ENCODE measurements at regions not wholly inside any gene's neighbourhood (a gene's known extent, or its start where the extent isn't known, plus 50 kb on each side); places are given as distances from the start of the nearest gene placed in this dataset.

- FAIRE-seq = no peak
- in situ Hi-C loops (cut with MboI) (no loop called here), intact Hi-C loops (cut with micrococcal nuclease) (no loop called here)
- Histone ChIP-seq H3K9me1 (ENCODE audit: control insufficient read depth, insufficient read depth, low read length) (no peaks in the 10 kb centered on the region), H3K9me3 (replicated peaks; ENCODE audit: control insufficient read depth, insufficient read depth, low read depth, low read length) (no peaks in the 10 kb centered on the region), H4K20me1 (replicated peaks; ENCODE audit: control insufficient read depth, insufficient read depth, low read length) (no peaks in the 10 kb centered on the region), H3K9ac (ENCODE audit: insufficient read depth in 1 of 2, low read depth in 2 of 2, low read length in 2 of 2) (no peak overlapping the region), H2AFZ (ENCODE audit: low read depth, low read length) (no peak overlapping the region), H3K36me3 (ENCODE audit: control insufficient read depth, insufficient read depth, low read length) (no peaks in the 10 kb centered on the region), H3K4me1 (replicated peaks in 1 of 2; ENCODE audit: control insufficient read depth in 2 of 2, insufficient read depth in 2 of 2, low read length in 2 of 2) (no peaks in the 10 kb centered on the region; a peak in 1 of 5 replicates), H3K4me3 (no peak overlapping the region), H3K27me3 (ENCODE audit: control insufficient read depth in 2 of 2, insufficient read depth in 2 of 2, low read length in 2 of 2) (no peaks in the 10 kb centered on the region), H3K27ac (ENCODE audit: extremely low read depth, low read depth, low read length) (no peak overlapping the region), H3K4me2 (ENCODE audit: insufficient read depth, low read length) (no peak overlapping the region), H3K79me2 (ENCODE audit: control insufficient read depth, insufficient read depth, low read length) (no peaks in the 10 kb centered on the region)
- no peak for ATAC-seq
- ChIA-PET CTCF (ENCODE audit: low intra/inter-chr PET ratio) (no interaction called here), POLR2A (interaction anchor here (1.0 to 1.6 kb wide), 3 partner anchors 11 to 25 kb away, joined by 3 to 6 read pairs (median 3); no protein-coding TSS in a partner anchor)
- DNase-seq (ENCODE audit: extremely low read depth in 1 of 4, low spot score in 3 of 4) = no peak
- no TSS peak for BruUV-seq (replicated peaks)
- TF ChIP-seq RBM25 (IDR thresholded peaks at IDR 0.05; ENCODE audit: low read depth, low read length, severe bottlenecking) (peak; percentile 34), HDGF (IDR thresholded peaks at IDR 0.05) (no peak)
Measured at GRCh38 chr6:119610265-119610664, 260.7 kb upstream of the MAN1A1 start.

GRCh38 chr6:119609865-119610264 is 260.3 kb upstream of the MAN1A1 start:
- Histone ChIP-seq H3K4me3 (no peak overlapping the region), H3K9ac (ENCODE audit: insufficient read depth in 1 of 2, low read depth in 2 of 2, low read length in 2 of 2) (no peak overlapping the region), H3K9me1 (ENCODE audit: control insufficient read depth, insufficient read depth, low read length) (no peaks in the 10 kb centered on the region), H3K4me1 (replicated peaks in 1 of 2; ENCODE audit: control insufficient read depth in 2 of 2, insufficient read depth in 2 of 2, low read length in 2 of 2) (no peaks in the 10 kb centered on the region; a peak in 1 of 5 replicates), H3K4me2 (ENCODE audit: insufficient read depth, low read length) (no peak overlapping the region), H3K36me3 (ENCODE audit: control insufficient read depth, insufficient read depth, low read length) (no peaks in the 10 kb centered on the region), H3K27me3 (ENCODE audit: control insufficient read depth in 2 of 2, insufficient read depth in 2 of 2, low read length in 2 of 2) (no peaks in the 10 kb centered on the region), H3K27ac (ENCODE audit: extremely low read depth, low read depth, low read length) (no peak overlapping the region), H2AFZ (ENCODE audit: low read depth, low read length) (no peak overlapping the region), H3K9me3 (replicated peaks; ENCODE audit: control insufficient read depth, insufficient read depth, low read depth, low read length) (no peaks in the 10 kb centered on the region), H3K79me2 (ENCODE audit: control insufficient read depth, insufficient read depth, low read length) (no peaks in the 10 kb centered on the region), H4K20me1 (replicated peaks; ENCODE audit: control insufficient read depth, insufficient read depth, low read length) (no peaks in the 10 kb centered on the region)
- no peak for DNase-seq (ENCODE audit: extremely low read depth in 1 of 4, low spot score in 3 of 4)
- CTCF ChIA-PET (ENCODE audit: low intra/inter-chr PET ratio) = interaction anchor here (0.7 kb wide), 1 partner anchor 31 kb away, joined by 4 read pairs; no protein-coding TSS in a partner anchor
- FAIRE-seq = no peak
- no peak for ATAC-seq
- POLR2A ChIA-PET = interaction anchor here (1.6 kb wide), 1 partner anchor 10 kb away, joined by 6 read pairs; no protein-coding TSS in a partner anchor
- intact Hi-C loops (cut with micrococcal nuclease) = no loop called here
- BruUV-seq (replicated peaks) = no TSS peak
- in situ Hi-C loops (cut with MboI) = no loop called here
- 14% methylated on average over 1 of the region's 1 CpG for WGBS (ENCODE audit: insufficient coverage, low coverage, missing lambda C conversion rate)
- no peak for TF ChIP-seq DACH1 (IDR thresholded peaks at IDR 0.05; ENCODE audit: partially characterized antibody)
- TF ChIP-seq KLF6 (CRISPR knock-in tag; IDR thresholded peaks at IDR 0.05; ENCODE audit: borderline replicate concordance) = no peak
- TF ChIP-seq ZNF699 (CRISPR knock-in tag; IDR thresholded peaks at IDR 0.05; ENCODE audit: insufficient replicate concordance) = no peak
- no peak for TF ChIP-seq MYNN (IDR thresholded peaks at IDR 0.05)
- no peak for TF ChIP-seq MYNN (CRISPR knock-in tag; IDR thresholded peaks at IDR 0.05)
- no peak for TF ChIP-seq MCM7 (IDR thresholded peaks at IDR 0.05)
- TF ChIP-seq HDAC6 (IDR thresholded peaks at IDR 0.05; ENCODE audit: low read depth, low read length) = no peak
- no peak for TF ChIP-seq ZBTB8A (IDR thresholded peaks at IDR 0.05; ENCODE audit: partially characterized antibody)
- no peak for TF ChIP-seq E2F6 (IDR thresholded peaks at IDR 0.05; ENCODE audit: borderline replicate concordance in 1 of 2, extremely low read depth in 1 of 2, insufficient read depth in 1 of 2, insufficient read length in 1 of 2, low read depth in 1 of 2, low read length in 1 of 2, poor library complexity in 1 of 2, severe bottlenecking in 1 of 2)
- TF ChIP-seq ZNF583 (CRISPR knock-in tag; IDR thresholded peaks at IDR 0.05) = no peak
- TF ChIP-seq L3MBTL2 (IDR thresholded peaks at IDR 0.05) = no peak
- TF ChIP-seq, protein P1, sequence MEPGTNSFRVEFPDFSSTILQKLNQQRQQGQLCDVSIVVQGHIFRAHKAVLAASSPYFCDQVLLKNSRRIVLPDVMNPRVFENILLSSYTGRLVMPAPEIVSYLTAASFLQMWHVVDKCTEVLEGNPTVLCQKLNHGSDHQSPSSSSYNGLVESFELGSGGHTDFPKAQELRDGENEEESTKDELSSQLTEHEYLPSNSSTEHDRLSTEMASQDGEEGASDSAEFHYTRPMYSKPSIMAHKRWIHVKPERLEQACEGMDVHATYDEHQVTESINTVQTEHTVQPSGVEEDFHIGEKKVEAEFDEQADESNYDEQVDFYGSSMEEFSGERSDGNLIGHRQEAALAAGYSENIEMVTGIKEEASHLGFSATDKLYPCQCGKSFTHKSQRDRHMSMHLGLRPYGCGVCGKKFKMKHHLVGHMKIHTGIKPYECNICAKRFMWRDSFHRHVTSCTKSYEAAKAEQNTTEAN (CRISPR knock-in tag; IDR thresholded peaks at IDR 0.05) = no peak
- TF ChIP-seq CCNT2 (IDR thresholded peaks at IDR 0.05; ENCODE audit: borderline replicate concordance, extremely low read depth, insufficient read length, low read depth, low read length) = no peak
